Suprapubic skin (tissue), 3 donors: ENCODE measurements at regions not wholly inside any gene's neighbourhood (a gene's known extent, or its start where the extent isn't known, plus 50 kb on each side); places are given as distances from the start of the nearest gene placed in this dataset.

Experiments
- EP300 ChIP-seq: sonication (generic); formaldehyde crosslinking; IDR thresholded peaks from one replicate; pipeline ENCODE4 v1.6.1; 2017; ENCODE audit warnings: antibody characterized with exemption
- POLR2A ChIP-seq, 2 donors: fragments of 450-650 bp; IDR thresholded peaks; one replicate each; pipeline ENCODE4 v1.6.1; 2017; ENCODE audit warnings: antibody characterized with exemption in 2 of 2, mild to moderate bottlenecking in 2 of 2, moderate library complexity in 2 of 2
- TF ChIP-seq, protein P1 (sequence below), 2 donors: fragments of 200-600 bp in 1 of 2; fragments of 450-650 bp in 1 of 2; sonication (generic) in 1 of 2; IDR thresholded peaks; one replicate each; pipeline ENCODE4 v1.5.1; 2016 to 2019; ENCODE audit warnings: antibody characterized with exemption in 2 of 2, mild to moderate bottlenecking in 1 of 2, moderate library complexity in 1 of 2

DNA sequence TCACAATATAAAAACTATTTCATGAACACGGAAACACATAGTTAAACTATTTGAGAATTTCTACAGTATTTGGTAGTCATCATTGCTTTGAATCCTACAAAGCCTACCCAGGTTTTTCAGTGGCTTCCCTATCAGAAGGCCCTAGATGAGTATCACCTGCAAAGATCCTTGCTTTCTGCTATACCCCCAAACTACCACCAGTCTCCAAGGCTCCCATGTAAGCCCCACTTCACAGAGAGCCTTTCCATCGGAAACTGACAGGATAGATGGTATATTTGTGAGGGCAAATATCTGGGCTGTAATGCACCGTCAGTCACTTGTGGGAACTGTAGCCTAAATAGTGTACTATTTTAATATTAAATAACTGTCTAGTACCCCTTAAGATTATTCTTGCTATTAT lies 674.3 kb downstream of the BRINP3 start:
- TF ChIP-seq, protein P1, sequence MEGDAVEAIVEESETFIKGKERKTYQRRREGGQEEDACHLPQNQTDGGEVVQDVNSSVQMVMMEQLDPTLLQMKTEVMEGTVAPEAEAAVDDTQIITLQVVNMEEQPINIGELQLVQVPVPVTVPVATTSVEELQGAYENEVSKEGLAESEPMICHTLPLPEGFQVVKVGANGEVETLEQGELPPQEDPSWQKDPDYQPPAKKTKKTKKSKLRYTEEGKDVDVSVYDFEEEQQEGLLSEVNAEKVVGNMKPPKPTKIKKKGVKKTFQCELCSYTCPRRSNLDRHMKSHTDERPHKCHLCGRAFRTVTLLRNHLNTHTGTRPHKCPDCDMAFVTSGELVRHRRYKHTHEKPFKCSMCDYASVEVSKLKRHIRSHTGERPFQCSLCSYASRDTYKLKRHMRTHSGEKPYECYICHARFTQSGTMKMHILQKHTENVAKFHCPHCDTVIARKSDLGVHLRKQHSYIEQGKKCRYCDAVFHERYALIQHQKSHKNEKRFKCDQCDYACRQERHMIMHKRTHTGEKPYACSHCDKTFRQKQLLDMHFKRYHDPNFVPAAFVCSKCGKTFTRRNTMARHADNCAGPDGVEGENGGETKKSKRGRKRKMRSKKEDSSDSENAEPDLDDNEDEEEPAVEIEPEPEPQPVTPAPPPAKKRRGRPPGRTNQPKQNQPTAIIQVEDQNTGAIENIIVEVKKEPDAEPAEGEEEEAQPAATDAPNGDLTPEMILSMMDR (IDR thresholded peaks at IDR 0.05) = no peak
- no peak for TF ChIP-seq EP300
- TF ChIP-seq POLR2A (IDR thresholded peaks at IDR 0.05) = no peak
